Glutamatergic neuron (in vitro differentiated cells): ENCODE measurements at regions not wholly inside any gene's neighbourhood (a gene's known extent, or its start where the extent isn't known, plus 50 kb on each side); places are given as distances from the start of the nearest gene placed in this dataset.

ENCODE experiments used
- DNase-seq: peaks from one replicate; pipeline ENCODE4 v3.0.0; 2022
- H3K27ac Mint-ChIP-seq: one replicate; pipeline ENCODE4 v1.8.0; 2020; ENCODE audit warnings: mild to moderate bottlenecking, mixed read lengths, inconsistent platforms; ENCODE audit not compliant: unreplicated experiment
- H3K27me3 Mint-ChIP-seq: one replicate; pipeline ENCODE4 v1.8.0; 2020; ENCODE audit warnings: mild to moderate bottlenecking, moderate library complexity, mixed read lengths, inconsistent platforms; ENCODE audit not compliant: unreplicated experiment
- H3K36me3 Mint-ChIP-seq: one replicate; pipeline ENCODE4 v1.8.0; 2020; ENCODE audit warnings: mild to moderate bottlenecking, mixed read lengths, inconsistent platforms; ENCODE audit not compliant: unreplicated experiment
- H3K4me1 Mint-ChIP-seq: one replicate; pipeline ENCODE4 v1.8.0; 2020; ENCODE audit warnings: mild to moderate bottlenecking, low read depth, mixed read lengths, inconsistent platforms; ENCODE audit not compliant: unreplicated experiment
- H3K4me3 Mint-ChIP-seq: one replicate; pipeline ENCODE4 v1.8.0; 2020; ENCODE audit warnings: mild to moderate bottlenecking, mixed read lengths, inconsistent platforms; ENCODE audit not compliant: unreplicated experiment
- H3K9me3 Mint-ChIP-seq: one replicate; pipeline ENCODE4 v1.8.0; 2020; ENCODE audit warnings: mild to moderate bottlenecking, moderate library complexity, mixed read lengths, inconsistent platforms; ENCODE audit not compliant: unreplicated experiment
- CTCF ChIP-seq: fragments of 200-600 bp; sonication (generic); IDR thresholded peaks from one replicate; pipeline ENCODE4 v1.5.0; 2021; ENCODE audit not compliant: partially characterized antibody, unreplicated experiment

GRCh38 chr14:31990926-31991572, 86.1 kb upstream of the ARHGAP5 start:
- no peaks in the 10 kb centered on the region for H3K9me3 Mint-ChIP-seq
- H3K4me1 Mint-ChIP-seq = peaks cover 8% of the 10 kb centered on the region
- no peak for TF ChIP-seq CTCF
- no peak overlapping the region for H3K27ac Mint-ChIP-seq
- no peaks in the 10 kb centered on the region for H3K27me3 Mint-ChIP-seq
- no peaks in the 10 kb centered on the region for H3K36me3 Mint-ChIP-seq
- H3K4me3 Mint-ChIP-seq = no peak overlapping the region
- DNase-seq = no peak

GRCh38 chr14:31992011-31992447, 85.1 kb upstream of the ARHGAP5 start:
- no peak for DNase-seq
- TF ChIP-seq CTCF = no peak
- Mint-ChIP-seq H3K27me3 (no peaks in the 10 kb centered on the region), H3K4me1 (peaks cover 8% of the 10 kb centered on the region), H3K27ac (no peak overlapping the region), H3K4me3 (no peak overlapping the region), H3K9me3 (no peaks in the 10 kb centered on the region), H3K36me3 (no peaks in the 10 kb centered on the region)

GRCh38 chr14:31993521-31993951, 83.6 kb upstream of the ARHGAP5 start:
- Mint-ChIP-seq H3K27me3 (no peaks in the 10 kb centered on the region), H3K4me1 (peaks cover 8% of the 10 kb centered on the region), H3K36me3 (no peaks in the 10 kb centered on the region), H3K27ac (no peak overlapping the region), H3K4me3 (no peak overlapping the region), H3K9me3 (no peaks in the 10 kb centered on the region)
- TF ChIP-seq CTCF = no peak
- DNase-seq = no peak

DNA sequence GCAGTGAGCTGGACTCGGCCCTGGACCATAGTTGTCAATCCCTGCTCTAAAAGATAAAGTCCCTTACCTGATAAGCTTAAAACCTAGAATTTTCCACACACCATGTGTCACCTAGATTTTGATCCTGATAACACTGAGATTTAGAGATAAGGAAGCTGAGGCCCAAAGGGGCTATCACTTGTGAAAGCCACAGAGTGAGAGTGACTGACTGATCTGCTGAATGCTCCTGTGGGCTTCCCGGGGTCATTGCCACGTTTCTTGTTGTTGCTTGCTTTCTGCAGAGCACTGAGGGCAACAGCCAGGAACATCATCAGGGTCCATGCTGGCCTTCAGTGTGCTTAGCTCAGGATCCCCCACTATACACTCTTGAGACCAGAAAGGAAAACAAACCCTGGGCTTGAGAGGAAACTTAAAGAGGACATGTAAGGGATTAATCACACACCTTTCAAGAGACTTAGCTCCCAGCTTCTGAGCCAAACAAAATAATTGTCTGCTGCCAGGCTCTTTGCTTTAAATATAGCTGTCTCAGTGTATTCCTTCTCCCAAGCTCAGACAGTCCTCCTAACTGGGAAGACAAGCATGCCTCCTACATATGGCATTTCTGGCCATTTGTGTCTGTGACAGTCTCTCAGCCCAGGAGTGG, 82.6 kb upstream of the ARHGAP5 start:
- peaks cover 8% of the 10 kb centered on the region for H3K4me1 Mint-ChIP-seq
- no peak for TF ChIP-seq CTCF
- no peak for DNase-seq
- H3K27me3 Mint-ChIP-seq = no peaks in the 10 kb centered on the region
- no peak overlapping the region for H3K4me3 Mint-ChIP-seq
- no peaks in the 10 kb centered on the region for H3K9me3 Mint-ChIP-seq
- no peak overlapping the region for H3K27ac Mint-ChIP-seq
- no peaks in the 10 kb centered on the region for H3K36me3 Mint-ChIP-seq

GRCh38 chr14:32003585-32003984, 73.5 kb upstream of the ARHGAP5 start:
- TF ChIP-seq CTCF = no peak
- Mint-ChIP-seq H3K4me1 (peaks cover 4% of the 10 kb centered on the region), H3K27ac (no peak overlapping the region), H3K4me3 (no peak overlapping the region), H3K27me3 (no peaks in the 10 kb centered on the region), H3K36me3 (no peaks in the 10 kb centered on the region), H3K9me3 (no peaks in the 10 kb centered on the region)
- no peak for DNase-seq
